ENCODE measurements at regions not wholly inside any gene's neighbourhood (a gene's known extent, or its start where the extent isn't known, plus 50 kb on each side); places are given as distances from the start of the nearest gene placed in this dataset.

GRCh38 chr2:151048331-151049054 is 213.2 kb downstream of the RBM43 start:
- no peak for DNase-seq (ENCODE audit: extremely low read depth in 1 of 11, low read depth in 9 of 11, low spot score in 4 of 11)

- no peak for DNase-seq (ENCODE audit: extremely low read depth in 1 of 11, low read depth in 9 of 11, low spot score in 4 of 11)
These were observed 218.2 kb downstream of the RBM43 start for GRCh38 chr2:151043484-151043883.

GRCh38 chr2:151042964-151043363 is 218.7 kb downstream of the RBM43 start:
- no peak for DNase-seq (ENCODE audit: extremely low read depth in 1 of 11, low read depth in 9 of 11, low spot score in 4 of 11)

GRCh38 chr2:151040039-151040438 is 221.6 kb downstream of the RBM43 start:
- DNase-seq (ENCODE audit: extremely low read depth in 1 of 11, low read depth in 9 of 11, low spot score in 4 of 11): no peak

- DNase-seq (ENCODE audit: extremely low read depth in 1 of 11, low read depth in 9 of 11, low spot score in 4 of 11): no peak
These were observed 223.1 kb downstream of the RBM43 start for GRCh38 chr2:151038516-151038915.

GRCh38 chr2:151037434-151037833 is 224.2 kb downstream of the RBM43 start:
- DNase-seq (ENCODE audit: extremely low read depth in 1 of 11, low read depth in 9 of 11, low spot score in 4 of 11): no peak

GRCh38 chr2:151033271-151034248 is 228.1 kb downstream of the RBM43 start:
- no peak for DNase-seq (ENCODE audit: extremely low read depth in 1 of 11, low read depth in 9 of 11, low spot score in 4 of 11)

- DNase-seq (ENCODE audit: extremely low read depth in 1 of 11, low read depth in 9 of 11, low spot score in 4 of 11): peak in 1 of 11 donors; percentile 13
These were observed 228.9 kb downstream of the RBM43 start for GRCh38 chr2:151032741-151033191.

- no peak for DNase-seq (ENCODE audit: extremely low read depth in 1 of 11, low read depth in 9 of 11, low spot score in 4 of 11)
These were observed 230.9 kb downstream of the RBM43 start for GRCh38 chr2:151030663-151031230.

GRCh38 chr2:151029406-151030157 is 232.1 kb downstream of the RBM43 start:
- no peak for DNase-seq (ENCODE audit: extremely low read depth in 1 of 11, low read depth in 9 of 11, low spot score in 4 of 11)

- no peak for DNase-seq (ENCODE audit: extremely low read depth in 1 of 11, low read depth in 9 of 11, low spot score in 4 of 11)
These were observed 232.9 kb downstream of the RBM43 start for GRCh38 chr2:151028691-151029176.

- no peak for DNase-seq (ENCODE audit: extremely low read depth in 1 of 11, low read depth in 9 of 11, low spot score in 4 of 11)
These were observed 234.5 kb downstream of the RBM43 start for GRCh38 chr2:151027151-151027550.

GRCh38 chr2:151025816-151026215 is 235.8 kb downstream of the RBM43 start:
- DNase-seq (ENCODE audit: extremely low read depth in 1 of 11, low read depth in 9 of 11, low spot score in 4 of 11): no peak

- no peak for DNase-seq (ENCODE audit: extremely low read depth in 1 of 11, low read depth in 9 of 11, low spot score in 4 of 11)
These were observed 236.9 kb downstream of the RBM43 start for GRCh38 chr2:151024696-151025251.

GRCh38 chr2:151021747-151022452 is 239.8 kb downstream of the RBM43 start:
- DNase-seq (ENCODE audit: extremely low read depth in 1 of 11, low read depth in 9 of 11, low spot score in 4 of 11): no peak

- no peak for DNase-seq (ENCODE audit: extremely low read depth in 1 of 11, low read depth in 9 of 11, low spot score in 4 of 11)
These were observed 241.3 kb downstream of the RBM43 start for GRCh38 chr2:151020411-151020810.

GRCh38 chr2:151009437-151010175 is 252.1 kb downstream of the RBM43 start:
- no peak for DNase-seq (ENCODE audit: extremely low read depth in 1 of 11, low read depth in 9 of 11, low spot score in 4 of 11)

All from renal cortex interstitium (tissue), 11 donors.